ENCODE measurements at regions not wholly inside any gene's neighbourhood (a gene's known extent, or its start where the extent isn't known, plus 50 kb on each side); places are given as distances from the start of the nearest gene placed in this dataset.

DNA sequence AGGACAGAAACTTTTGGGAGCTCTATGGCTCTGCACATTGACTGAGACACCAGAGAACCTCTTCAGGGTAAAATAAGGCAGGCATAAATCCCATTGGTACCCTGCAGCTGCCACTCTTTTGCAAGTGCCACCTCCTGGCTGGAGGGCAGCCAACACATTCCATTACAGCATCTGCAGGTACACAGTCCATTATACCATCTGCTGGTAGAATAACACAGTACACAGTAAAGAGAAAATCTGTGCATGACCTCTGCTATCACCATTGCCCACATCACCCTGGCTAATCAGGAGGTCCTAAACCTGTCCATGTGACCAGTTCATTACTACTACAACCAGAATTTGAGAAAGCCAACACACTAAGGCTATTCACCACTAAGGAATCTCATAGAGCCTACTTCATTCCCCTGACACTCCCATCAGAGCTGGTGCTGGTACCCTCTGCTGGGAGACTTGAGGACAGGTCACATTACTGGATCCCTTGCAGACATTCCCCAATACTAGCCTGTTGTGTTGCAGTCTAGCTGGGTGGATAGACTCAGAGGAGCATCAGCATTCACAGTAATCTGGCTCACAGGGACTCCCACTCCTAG is 176.2 kb upstream of the TACR3 start:
- TF ChIP-seq, protein P1, sequence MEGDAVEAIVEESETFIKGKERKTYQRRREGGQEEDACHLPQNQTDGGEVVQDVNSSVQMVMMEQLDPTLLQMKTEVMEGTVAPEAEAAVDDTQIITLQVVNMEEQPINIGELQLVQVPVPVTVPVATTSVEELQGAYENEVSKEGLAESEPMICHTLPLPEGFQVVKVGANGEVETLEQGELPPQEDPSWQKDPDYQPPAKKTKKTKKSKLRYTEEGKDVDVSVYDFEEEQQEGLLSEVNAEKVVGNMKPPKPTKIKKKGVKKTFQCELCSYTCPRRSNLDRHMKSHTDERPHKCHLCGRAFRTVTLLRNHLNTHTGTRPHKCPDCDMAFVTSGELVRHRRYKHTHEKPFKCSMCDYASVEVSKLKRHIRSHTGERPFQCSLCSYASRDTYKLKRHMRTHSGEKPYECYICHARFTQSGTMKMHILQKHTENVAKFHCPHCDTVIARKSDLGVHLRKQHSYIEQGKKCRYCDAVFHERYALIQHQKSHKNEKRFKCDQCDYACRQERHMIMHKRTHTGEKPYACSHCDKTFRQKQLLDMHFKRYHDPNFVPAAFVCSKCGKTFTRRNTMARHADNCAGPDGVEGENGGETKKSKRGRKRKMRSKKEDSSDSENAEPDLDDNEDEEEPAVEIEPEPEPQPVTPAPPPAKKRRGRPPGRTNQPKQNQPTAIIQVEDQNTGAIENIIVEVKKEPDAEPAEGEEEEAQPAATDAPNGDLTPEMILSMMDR (IDR thresholded peaks at IDR 0.05; ENCODE audit: poor library complexity), result no peak
- TF ChIP-seq EZH2phosphoT487 (IDR thresholded peaks at IDR 0.05; ENCODE audit: low read depth, severe bottlenecking, unreplicated experiment), result no peak
- TF ChIP-seq EZH2 (IDR thresholded peaks at IDR 0.05; ENCODE audit: borderline replicate concordance), result no peak
